ENCODE measurements at regions not wholly inside any gene's neighbourhood (a gene's known extent, or its start where the extent isn't known, plus 50 kb on each side); places are given as distances from the start of the nearest gene placed in this dataset.

GRCh38 chr1:4394366-4394765 lies 260.0 kb upstream of the AJAP1 start:
- H4K20me1 ChIP-seq (ENCODE audit: insufficient read depth, low read length) = no peaks in the 10 kb centered on the region
- H3K27me3 ChIP-seq (ENCODE audit: insufficient read depth, low read length, poor library complexity) = no peaks in the 10 kb centered on the region
- DNase-seq (no peak), ATAC-seq (ENCODE audit: insufficient read depth, low read depth) (no peak)
- no peaks in the 10 kb centered on the region for H3K79me2 ChIP-seq (ENCODE audit: insufficient read depth, low read length)
- no peak overlapping the region for H3K4me2 ChIP-seq (ENCODE audit: insufficient read depth, low read length)
- H3K4me3 ChIP-seq (ENCODE audit: low read depth in 1 of 2, low read length in 2 of 2) = no peak overlapping the region
- no peak overlapping the region for H3K27ac ChIP-seq (ENCODE audit: low read length)
- TF ChIP-seq CTCF (IDR thresholded peaks at IDR 0.05; ENCODE audit: borderline replicate concordance, extremely low read depth, low read length, poor library complexity, severe bottlenecking) = no peak
- no peaks in the 10 kb centered on the region for H3K36me3 ChIP-seq (ENCODE audit: insufficient read depth, low read length)
- peaks cover 3% of the 10 kb centered on the region for H3K9me3 ChIP-seq (ENCODE audit: insufficient read depth, low read length, severe bottlenecking)
- H3K4me1 ChIP-seq (ENCODE audit: insufficient read depth, low read length) = no peaks in the 10 kb centered on the region
- no peak overlapping the region for H3K9ac ChIP-seq (ENCODE audit: low read depth, low read length)
- H2AFZ ChIP-seq (ENCODE audit: low read depth, low read length) = no peak overlapping the region

DNA sequence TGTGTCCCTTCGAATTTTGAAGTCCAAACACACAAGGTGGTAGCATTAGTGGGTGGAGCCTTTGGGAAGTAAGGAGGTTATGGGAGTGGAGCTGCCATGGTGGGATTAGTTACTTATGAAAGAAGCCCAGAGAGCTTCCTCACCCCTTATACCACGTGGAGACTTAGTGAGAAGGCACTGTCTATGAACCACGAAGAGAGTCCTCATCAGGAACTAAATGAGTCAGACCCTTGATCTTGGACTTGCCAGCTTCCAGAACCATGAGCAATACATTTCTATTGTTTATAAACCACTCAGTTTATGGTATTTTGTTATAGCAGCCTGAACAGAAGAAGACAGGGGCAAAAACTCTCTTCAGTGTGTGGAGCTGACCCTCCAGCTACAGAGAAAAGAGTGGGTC lies 259.3 kb upstream of the AJAP1 start:
- Histone ChIP-seq H4K20me1 (ENCODE audit: insufficient read depth, low read length) (no peaks in the 10 kb centered on the region), H3K4me3 (ENCODE audit: low read depth in 1 of 2, low read length in 2 of 2) (no peak overlapping the region), H3K79me2 (ENCODE audit: insufficient read depth, low read length) (no peaks in the 10 kb centered on the region), H3K4me2 (ENCODE audit: insufficient read depth, low read length) (no peak overlapping the region), H3K27ac (ENCODE audit: low read length) (no peak overlapping the region), H3K9me3 (ENCODE audit: insufficient read depth, low read length, severe bottlenecking) (no peaks in the 10 kb centered on the region), H3K4me1 (ENCODE audit: insufficient read depth, low read length) (no peaks in the 10 kb centered on the region), H3K27me3 (ENCODE audit: insufficient read depth, low read length, poor library complexity) (no peaks in the 10 kb centered on the region), H3K36me3 (ENCODE audit: insufficient read depth, low read length) (no peaks in the 10 kb centered on the region), H3K9ac (ENCODE audit: low read depth, low read length) (no peak overlapping the region), H2AFZ (ENCODE audit: low read depth, low read length) (no peak overlapping the region)
- DNase-seq (no peak), ATAC-seq (ENCODE audit: insufficient read depth, low read depth) (no peak)
- TF ChIP-seq CTCF (IDR thresholded peaks at IDR 0.05; ENCODE audit: borderline replicate concordance, extremely low read depth, low read length, poor library complexity, severe bottlenecking) (no peak), EZH2 (IDR thresholded peaks at IDR 0.05; ENCODE audit: borderline replicate concordance, low read depth, low read length, severe bottlenecking) (no peak)

DNA sequence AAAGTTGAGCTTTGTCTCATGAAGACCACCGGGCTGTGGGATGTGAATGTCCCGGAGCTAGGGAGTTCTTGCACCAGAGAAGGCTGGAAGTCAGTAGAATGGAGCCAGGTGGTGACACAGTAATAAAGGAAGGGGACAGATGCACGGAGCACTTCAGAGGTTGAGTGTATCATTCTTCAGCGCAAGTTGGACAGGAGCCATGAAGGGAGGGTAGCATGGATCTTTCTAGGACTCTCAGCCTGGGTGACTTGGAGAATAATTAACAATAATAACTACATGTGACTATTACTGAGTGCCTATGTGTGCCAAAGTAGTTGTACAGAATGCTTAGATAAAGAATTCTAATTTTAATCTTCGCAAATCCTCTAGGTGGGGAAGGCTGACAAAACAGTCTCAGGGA lies 258.7 kb upstream of the AJAP1 start:
- TF ChIP-seq EZH2 (IDR thresholded peaks at IDR 0.05; ENCODE audit: borderline replicate concordance, low read depth, low read length, severe bottlenecking) (no peak), CTCF (IDR thresholded peaks at IDR 0.05; ENCODE audit: borderline replicate concordance, extremely low read depth, low read length, poor library complexity, severe bottlenecking) (no peak)
- Histone ChIP-seq H3K27me3 (ENCODE audit: insufficient read depth, low read length, poor library complexity) (no peaks in the 10 kb centered on the region), H3K4me2 (ENCODE audit: insufficient read depth, low read length) (no peak overlapping the region), H3K27ac (ENCODE audit: low read length) (no peak overlapping the region), H3K36me3 (ENCODE audit: insufficient read depth, low read length) (no peaks in the 10 kb centered on the region), H4K20me1 (ENCODE audit: insufficient read depth, low read length) (no peaks in the 10 kb centered on the region), H3K9ac (ENCODE audit: low read depth, low read length) (no peak overlapping the region), H2AFZ (ENCODE audit: low read depth, low read length) (no peak overlapping the region), H3K4me1 (ENCODE audit: insufficient read depth, low read length) (no peaks in the 10 kb centered on the region), H3K4me3 (ENCODE audit: low read depth in 1 of 2, low read length in 2 of 2) (no peak overlapping the region), H3K9me3 (ENCODE audit: insufficient read depth, low read length, severe bottlenecking) (no peaks in the 10 kb centered on the region), H3K79me2 (ENCODE audit: insufficient read depth, low read length) (no peaks in the 10 kb centered on the region)
- ATAC-seq (ENCODE audit: insufficient read depth, low read depth) (no peak), DNase-seq (no peak)

GRCh38 chr1:4396551-4396950 lies 257.9 kb upstream of the AJAP1 start:
- Histone ChIP-seq H3K27ac (ENCODE audit: low read length) (no peak overlapping the region), H3K79me2 (ENCODE audit: insufficient read depth, low read length) (no peaks in the 10 kb centered on the region), H3K4me1 (ENCODE audit: insufficient read depth, low read length) (no peaks in the 10 kb centered on the region), H3K9ac (ENCODE audit: low read depth, low read length) (no peak overlapping the region), H4K20me1 (ENCODE audit: insufficient read depth, low read length) (no peaks in the 10 kb centered on the region), H3K4me3 (ENCODE audit: low read depth in 1 of 2, low read length in 2 of 2) (no peak overlapping the region), H2AFZ (ENCODE audit: low read depth, low read length) (no peak overlapping the region), H3K9me3 (ENCODE audit: insufficient read depth, low read length, severe bottlenecking) (no peaks in the 10 kb centered on the region), H3K27me3 (ENCODE audit: insufficient read depth, low read length, poor library complexity) (no peaks in the 10 kb centered on the region), H3K4me2 (ENCODE audit: insufficient read depth, low read length) (no peak overlapping the region), H3K36me3 (ENCODE audit: insufficient read depth, low read length) (no peaks in the 10 kb centered on the region)
- DNase-seq (no peak), ATAC-seq (ENCODE audit: insufficient read depth, low read depth) (no peak)
- no peak for TF ChIP-seq EZH2 (IDR thresholded peaks at IDR 0.05; ENCODE audit: borderline replicate concordance, low read depth, low read length, severe bottlenecking)
- TF ChIP-seq CTCF (IDR thresholded peaks at IDR 0.05; ENCODE audit: borderline replicate concordance, extremely low read depth, low read length, poor library complexity, severe bottlenecking) = no peak

Data from DND-41 (cell line).